Endothelial cell (in vitro differentiated cells): ENCODE measurements at regions not wholly inside any gene's neighbourhood (a gene's known extent, or its start where the extent isn't known, plus 50 kb on each side); places are given as distances from the start of the nearest gene placed in this dataset.
"Not testable (repeated sequence)": the region's sequence is repeated elsewhere in the genome, so short reads cannot be mapped to it uniquely, and the experiment has no call there.

Experiments
- DNase-seq: peaks from one replicate; pipeline ENCODE4 v3.0.0; 2021; ENCODE audit warnings: low spot score
- H3K27ac Mint-ChIP-seq: one replicate; pipeline ENCODE4 v1.8.0; 2021; ENCODE audit warnings: mixed read lengths, inconsistent platforms; ENCODE audit not compliant: unreplicated experiment
- H3K27me3 Mint-ChIP-seq: one replicate; pipeline ENCODE4 v1.8.0; 2021; ENCODE audit warnings: mild to moderate bottlenecking, moderate library complexity, mixed read lengths, inconsistent platforms; ENCODE audit not compliant: unreplicated experiment
- H3K36me3 Mint-ChIP-seq: one replicate; pipeline ENCODE4 v1.8.0; 2021; ENCODE audit warnings: mild to moderate bottlenecking, low read depth, mixed read lengths, inconsistent platforms; ENCODE audit not compliant: unreplicated experiment
- H3K4me1 Mint-ChIP-seq: one replicate; pipeline ENCODE4 v1.8.0; 2021; ENCODE audit warnings: mild to moderate bottlenecking, mixed read lengths, inconsistent platforms; ENCODE audit not compliant: unreplicated experiment
- H3K4me3 Mint-ChIP-seq: one replicate; pipeline ENCODE4 v1.8.0; 2021; ENCODE audit warnings: mild to moderate bottlenecking, mixed read lengths, inconsistent platforms; ENCODE audit not compliant: unreplicated experiment
- H3K9me3 Mint-ChIP-seq: one replicate; pipeline ENCODE4 v1.8.0; 2021; ENCODE audit warnings: mixed read lengths, inconsistent platforms; ENCODE audit not compliant: unreplicated experiment
- TF ChIP-seq, protein P1 (sequence below): fragments of 200-600 bp; sonication (generic); IDR thresholded peaks from one replicate; pipeline ENCODE4 v1.5.0; 2021; ENCODE audit warnings: antibody characterized with exemption; ENCODE audit not compliant: unreplicated experiment

DNA sequence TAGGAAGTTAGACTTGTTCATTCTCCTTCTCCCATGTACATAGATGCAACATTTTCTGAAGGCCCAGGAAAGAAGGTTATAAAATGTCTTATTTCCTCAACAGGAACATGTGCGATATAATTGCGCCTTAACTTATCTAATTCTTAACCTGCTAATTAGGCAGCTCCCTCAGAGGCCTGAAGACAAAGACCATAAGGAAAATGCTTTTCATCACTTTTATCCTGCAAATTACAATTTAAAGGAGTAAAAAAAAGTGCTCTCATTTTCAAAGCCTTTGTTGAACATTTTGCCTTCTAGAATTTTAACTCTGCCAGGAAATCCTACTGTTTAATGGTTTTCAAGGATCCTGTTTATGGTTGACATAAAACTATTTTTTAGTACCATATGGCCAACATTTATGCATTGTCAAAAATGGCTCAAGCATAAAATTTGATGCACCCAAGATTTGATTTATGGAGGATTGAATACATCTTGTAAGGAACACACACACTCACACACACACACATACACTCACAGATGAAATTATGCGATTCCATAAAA lies 660.4 kb upstream of the TMEM132C start:
- no peaks in the 10 kb centered on the region for H3K36me3 Mint-ChIP-seq
- DNase-seq, result no peak
- peaks cover 2% of the 10 kb centered on the region for H3K27me3 Mint-ChIP-seq
- TF ChIP-seq, protein P1, sequence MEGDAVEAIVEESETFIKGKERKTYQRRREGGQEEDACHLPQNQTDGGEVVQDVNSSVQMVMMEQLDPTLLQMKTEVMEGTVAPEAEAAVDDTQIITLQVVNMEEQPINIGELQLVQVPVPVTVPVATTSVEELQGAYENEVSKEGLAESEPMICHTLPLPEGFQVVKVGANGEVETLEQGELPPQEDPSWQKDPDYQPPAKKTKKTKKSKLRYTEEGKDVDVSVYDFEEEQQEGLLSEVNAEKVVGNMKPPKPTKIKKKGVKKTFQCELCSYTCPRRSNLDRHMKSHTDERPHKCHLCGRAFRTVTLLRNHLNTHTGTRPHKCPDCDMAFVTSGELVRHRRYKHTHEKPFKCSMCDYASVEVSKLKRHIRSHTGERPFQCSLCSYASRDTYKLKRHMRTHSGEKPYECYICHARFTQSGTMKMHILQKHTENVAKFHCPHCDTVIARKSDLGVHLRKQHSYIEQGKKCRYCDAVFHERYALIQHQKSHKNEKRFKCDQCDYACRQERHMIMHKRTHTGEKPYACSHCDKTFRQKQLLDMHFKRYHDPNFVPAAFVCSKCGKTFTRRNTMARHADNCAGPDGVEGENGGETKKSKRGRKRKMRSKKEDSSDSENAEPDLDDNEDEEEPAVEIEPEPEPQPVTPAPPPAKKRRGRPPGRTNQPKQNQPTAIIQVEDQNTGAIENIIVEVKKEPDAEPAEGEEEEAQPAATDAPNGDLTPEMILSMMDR, result no peak
- no peak overlapping the region for H3K27ac Mint-ChIP-seq
- H3K9me3 Mint-ChIP-seq, result peaks cover 21% of the 10 kb centered on the region
- no peaks in the 10 kb centered on the region for H3K4me1 Mint-ChIP-seq
- no peak overlapping the region for H3K4me3 Mint-ChIP-seq

DNA sequence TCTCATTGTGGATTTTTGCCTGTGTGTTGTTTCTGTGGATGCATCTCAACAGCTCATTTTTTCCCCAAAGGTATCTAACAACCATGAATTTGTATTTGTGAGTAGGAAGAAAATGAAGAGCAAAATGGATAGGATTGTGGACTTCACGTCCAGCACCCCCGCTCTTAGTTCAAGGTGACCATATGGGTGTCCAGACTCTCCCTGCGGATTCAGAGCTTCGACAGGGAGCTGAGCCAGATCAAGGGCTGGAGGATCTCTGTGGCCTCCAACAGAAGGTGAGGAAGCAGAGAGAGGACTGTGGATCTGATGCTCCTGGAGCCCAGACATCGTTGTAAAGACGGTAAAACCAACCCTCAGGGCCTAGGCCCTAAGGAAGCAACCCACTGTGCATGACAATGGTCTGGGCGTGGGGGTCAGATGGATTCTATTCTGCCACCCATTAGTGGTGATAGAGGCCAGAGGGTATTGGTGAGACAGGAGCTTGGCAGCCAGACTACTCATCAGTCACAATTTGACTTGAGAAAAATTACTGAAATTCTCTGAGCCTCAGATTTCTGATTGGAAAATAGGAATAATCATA lies 659.7 kb upstream of the TMEM132C start:
- Mint-ChIP-seq H3K36me3 (no peaks in the 10 kb centered on the region), H3K9me3 (peaks cover 21% of the 10 kb centered on the region), H3K27ac (no peak overlapping the region), H3K27me3 (peaks cover 2% of the 10 kb centered on the region), H3K4me3 (no peak overlapping the region), H3K4me1 (no peaks in the 10 kb centered on the region)
- DNase-seq, result no peak
- TF ChIP-seq, protein P1, result no peak

DNA sequence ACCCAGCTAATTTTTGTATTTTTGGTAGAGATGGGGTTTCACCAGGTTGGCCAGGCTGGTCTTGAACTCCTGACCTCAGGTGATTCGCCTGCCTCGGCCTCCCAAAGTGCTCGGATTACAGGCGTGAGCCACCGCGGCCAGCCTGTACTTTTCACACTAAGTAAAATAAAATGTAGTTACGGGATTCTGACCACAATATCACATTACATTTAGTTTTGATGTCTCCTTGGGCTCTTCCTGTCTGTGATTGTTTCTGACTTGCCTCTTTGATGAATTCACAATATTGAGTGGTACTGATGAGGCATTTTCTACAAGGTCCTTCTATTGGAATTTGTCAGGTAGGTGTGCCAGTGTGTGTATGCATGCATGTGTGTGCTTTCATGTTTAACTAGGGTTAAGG lies 658.6 kb upstream of the TMEM132C start:
- not testable (repeated sequence) for H3K36me3 Mint-ChIP-seq, DNase-seq, H3K4me1 Mint-ChIP-seq, H3K27me3 Mint-ChIP-seq, H3K4me3 Mint-ChIP-seq, H3K27ac Mint-ChIP-seq
- H3K9me3 Mint-ChIP-seq, result peaks cover 21% of the 10 kb centered on the region

DNA sequence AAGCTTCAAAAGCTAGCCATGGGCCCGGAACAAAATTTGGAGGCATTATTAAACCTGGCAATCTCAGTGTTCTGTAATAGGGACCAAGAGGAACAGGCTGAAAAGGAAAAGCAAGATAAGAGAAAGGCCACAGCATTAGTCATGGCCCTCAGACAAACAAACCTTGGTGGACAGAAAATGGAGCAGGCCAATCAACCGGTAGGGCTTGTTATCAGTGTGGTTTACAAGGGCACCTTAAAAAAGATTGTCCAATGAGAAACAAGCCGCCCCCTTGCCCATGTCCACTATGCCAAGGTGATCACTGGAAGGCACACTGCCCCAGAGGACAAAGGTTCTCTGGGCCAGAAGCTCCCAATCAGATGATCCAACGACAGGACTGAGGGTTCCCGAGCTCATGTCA lies 653.9 kb upstream of the TMEM132C start:
- Mint-ChIP-seq H3K27ac (no peak overlapping the region), H3K36me3 (peaks cover 5% of the 10 kb centered on the region), H3K9me3 (peaks cover 16% of the 10 kb centered on the region), H3K27me3 (peaks cover 2% of the 10 kb centered on the region), H3K4me1 (no peaks in the 10 kb centered on the region), H3K4me3 (no peak overlapping the region)
- TF ChIP-seq, protein P1, result no peak
- DNase-seq, result no peak

DNA sequence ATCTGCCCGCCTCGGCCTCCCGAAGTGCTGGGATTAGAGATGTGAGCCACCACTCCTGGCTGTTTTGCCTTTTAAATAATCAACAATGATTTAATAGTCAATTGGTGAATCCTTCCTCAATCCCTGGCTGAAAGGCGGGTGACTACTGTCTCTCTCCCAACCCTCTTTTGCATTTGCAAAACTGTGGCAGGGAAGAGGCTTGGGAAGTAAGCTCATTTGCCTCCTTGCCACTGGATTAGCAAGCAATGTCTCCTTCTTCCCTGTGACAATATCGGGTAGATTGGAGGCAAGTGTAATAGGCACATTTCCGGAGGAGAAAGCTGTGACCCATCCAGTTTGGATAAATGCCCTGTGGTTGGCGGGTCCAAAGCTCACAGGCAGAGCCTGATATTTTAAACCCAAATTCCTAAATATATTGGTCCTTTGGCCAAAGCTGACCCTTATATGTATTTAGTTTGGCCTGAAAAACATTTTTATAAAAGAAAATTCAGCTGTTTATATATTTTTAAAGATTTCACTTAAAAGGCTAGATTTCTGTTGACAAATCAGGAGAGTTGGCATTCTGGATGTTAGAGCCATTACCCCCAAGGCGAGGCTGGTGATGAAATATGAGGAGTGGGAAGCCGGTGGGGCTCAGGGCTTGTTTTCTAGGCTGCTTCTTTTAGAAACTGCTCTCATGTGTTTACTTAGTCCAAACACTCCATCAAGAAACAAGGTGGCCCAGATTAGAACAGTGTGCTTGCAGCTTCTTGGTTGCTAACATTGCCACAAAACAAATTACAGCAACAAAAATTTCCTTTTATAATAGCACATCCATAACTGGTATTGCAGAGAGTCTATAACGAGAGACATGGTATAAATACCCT lies 646.9 kb upstream of the TMEM132C start:
- no peak overlapping the region for H3K4me3 Mint-ChIP-seq
- H3K27me3 Mint-ChIP-seq, result peaks cover 5% of the 10 kb centered on the region
- peaks cover 22% of the 10 kb centered on the region for H3K9me3 Mint-ChIP-seq
- TF ChIP-seq, protein P1, result no peak
- DNase-seq, result no peak
- H3K4me1 Mint-ChIP-seq, result no peaks in the 10 kb centered on the region
- H3K36me3 Mint-ChIP-seq, result peaks cover 9% of the 10 kb centered on the region
- no peak overlapping the region for H3K27ac Mint-ChIP-seq
